ENCODE measurements at regions not wholly inside any gene's neighbourhood (a gene's known extent, or its start where the extent isn't known, plus 50 kb on each side); places are given as distances from the start of the nearest gene placed in this dataset.
"Not testable (repeated sequence)": the region's sequence is repeated elsewhere in the genome, so short reads cannot be mapped to it uniquely, and the experiment has no call there.

GRCh38 chr13:76271728-76272232 is 614.4 kb downstream of the KCTD12 start:
- H3K9ac ChIP-seq (ENCODE audit: low read length), result no peak overlapping the region
- no peak for TF ChIP-seq EZH2phosphoT487 (IDR thresholded peaks at IDR 0.05; ENCODE audit: low read depth)
- TF ChIP-seq, protein P1, sequence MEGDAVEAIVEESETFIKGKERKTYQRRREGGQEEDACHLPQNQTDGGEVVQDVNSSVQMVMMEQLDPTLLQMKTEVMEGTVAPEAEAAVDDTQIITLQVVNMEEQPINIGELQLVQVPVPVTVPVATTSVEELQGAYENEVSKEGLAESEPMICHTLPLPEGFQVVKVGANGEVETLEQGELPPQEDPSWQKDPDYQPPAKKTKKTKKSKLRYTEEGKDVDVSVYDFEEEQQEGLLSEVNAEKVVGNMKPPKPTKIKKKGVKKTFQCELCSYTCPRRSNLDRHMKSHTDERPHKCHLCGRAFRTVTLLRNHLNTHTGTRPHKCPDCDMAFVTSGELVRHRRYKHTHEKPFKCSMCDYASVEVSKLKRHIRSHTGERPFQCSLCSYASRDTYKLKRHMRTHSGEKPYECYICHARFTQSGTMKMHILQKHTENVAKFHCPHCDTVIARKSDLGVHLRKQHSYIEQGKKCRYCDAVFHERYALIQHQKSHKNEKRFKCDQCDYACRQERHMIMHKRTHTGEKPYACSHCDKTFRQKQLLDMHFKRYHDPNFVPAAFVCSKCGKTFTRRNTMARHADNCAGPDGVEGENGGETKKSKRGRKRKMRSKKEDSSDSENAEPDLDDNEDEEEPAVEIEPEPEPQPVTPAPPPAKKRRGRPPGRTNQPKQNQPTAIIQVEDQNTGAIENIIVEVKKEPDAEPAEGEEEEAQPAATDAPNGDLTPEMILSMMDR (IDR thresholded peaks at IDR 0.05; ENCODE audit: low read depth, low read length), result no peak
- peaks cover 3% of the 10 kb centered on the region; the same call in 1 of the 2 replicates for H3K9me3 ChIP-seq (ENCODE audit: insufficient read depth, low read length)
- no peaks in the 10 kb centered on the region for H3K79me2 ChIP-seq (ENCODE audit: low read length)
- H3K36me3 ChIP-seq (replicated peaks; ENCODE audit: low read depth, low read length), result no peaks in the 10 kb centered on the region
- no peaks in the 10 kb centered on the region for H3K27me3 ChIP-seq (ENCODE audit: low read depth, low read length)
- no peak overlapping the region for H3K4me2 ChIP-seq (ENCODE audit: low read length)
- no peak overlapping the region for H3K27ac ChIP-seq (ENCODE audit: low read length)
- no peaks in the 10 kb centered on the region for H3K4me1 ChIP-seq (ENCODE audit: low read length)
- no peaks in the 10 kb centered on the region for H4K20me1 ChIP-seq (ENCODE audit: insufficient read depth, low read length)
- no peak overlapping the region for H3K4me3 ChIP-seq (ENCODE audit: low read length)
- H2AFZ ChIP-seq (ENCODE audit: low read depth, low read length), result no peak overlapping the region

DNA sequence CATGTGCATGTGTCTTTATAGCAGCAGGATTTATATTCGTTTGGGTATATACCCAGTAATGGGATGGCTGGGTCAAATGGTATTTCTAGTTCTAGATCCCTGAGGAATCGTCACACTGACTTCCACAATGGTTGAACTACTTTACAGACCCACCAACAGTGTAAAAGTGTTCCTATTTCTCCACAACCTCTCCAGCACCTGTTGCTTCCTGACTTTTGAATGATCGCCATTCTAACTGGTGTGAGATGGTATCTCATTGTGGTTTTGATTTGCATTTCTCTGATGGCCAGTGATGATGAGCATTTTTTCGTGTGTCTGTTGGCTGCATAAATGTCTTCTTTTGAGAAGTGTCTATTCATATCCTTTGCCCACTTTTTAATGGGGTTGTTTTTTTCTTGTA is 617.9 kb downstream of the KCTD12 start:
- H3K9me3 ChIP-seq (ENCODE audit: insufficient read depth, low read length); H3K27me3 ChIP-seq (ENCODE audit: low read depth, low read length); H3K4me3 ChIP-seq (ENCODE audit: low read length); H3K4me2 ChIP-seq (ENCODE audit: low read length); H4K20me1 ChIP-seq (ENCODE audit: insufficient read depth, low read length); H3K79me2 ChIP-seq (ENCODE audit: low read length); H2AFZ ChIP-seq (ENCODE audit: low read depth, low read length); H3K27ac ChIP-seq (ENCODE audit: low read length); H3K4me1 ChIP-seq (ENCODE audit: low read length); H3K9ac ChIP-seq (ENCODE audit: low read length); H3K36me3 ChIP-seq (replicated peaks; ENCODE audit: low read depth, low read length): not testable (repeated sequence)

DNA sequence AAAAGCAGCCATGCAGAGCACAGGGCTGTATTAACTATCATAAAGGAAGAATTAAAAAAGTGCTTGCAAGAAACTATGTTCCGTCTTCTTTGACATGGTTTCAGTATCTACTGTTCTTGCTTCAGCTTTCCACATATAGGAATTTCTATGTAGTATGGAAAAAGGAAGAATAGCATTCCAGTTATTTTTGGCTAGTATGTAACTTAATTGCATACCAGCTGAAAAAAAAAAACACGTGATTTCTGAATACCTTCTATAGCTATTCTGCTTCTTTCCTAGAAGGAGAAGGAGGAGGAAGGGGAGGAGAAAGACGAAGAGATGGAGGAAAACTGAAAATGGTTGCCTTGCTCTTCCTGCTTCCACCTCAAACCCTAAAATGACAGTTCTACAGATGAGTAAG is 619.0 kb downstream of the KCTD12 start:
- Histone ChIP-seq H3K9ac (ENCODE audit: low read length) (no peak overlapping the region), H2AFZ (ENCODE audit: low read depth, low read length) (no peak overlapping the region), H3K27me3 (ENCODE audit: low read depth, low read length) (no peaks in the 10 kb centered on the region), H3K4me3 (ENCODE audit: low read length) (no peak overlapping the region), H4K20me1 (ENCODE audit: insufficient read depth, low read length) (no peaks in the 10 kb centered on the region), H3K36me3 (replicated peaks; ENCODE audit: low read depth, low read length) (no peaks in the 10 kb centered on the region), H3K4me2 (ENCODE audit: low read length) (no peak overlapping the region), H3K79me2 (ENCODE audit: low read length) (no peaks in the 10 kb centered on the region), H3K9me3 (ENCODE audit: insufficient read depth, low read length) (no peaks in the 10 kb centered on the region), H3K27ac (ENCODE audit: low read length) (no peak overlapping the region), H3K4me1 (ENCODE audit: low read length) (no peaks in the 10 kb centered on the region)
- TF ChIP-seq, protein P1 (IDR thresholded peaks at IDR 0.05; ENCODE audit: low read depth, low read length), result no peak
- TF ChIP-seq EZH2phosphoT487 (IDR thresholded peaks at IDR 0.05; ENCODE audit: low read depth), result no peak

DNA sequence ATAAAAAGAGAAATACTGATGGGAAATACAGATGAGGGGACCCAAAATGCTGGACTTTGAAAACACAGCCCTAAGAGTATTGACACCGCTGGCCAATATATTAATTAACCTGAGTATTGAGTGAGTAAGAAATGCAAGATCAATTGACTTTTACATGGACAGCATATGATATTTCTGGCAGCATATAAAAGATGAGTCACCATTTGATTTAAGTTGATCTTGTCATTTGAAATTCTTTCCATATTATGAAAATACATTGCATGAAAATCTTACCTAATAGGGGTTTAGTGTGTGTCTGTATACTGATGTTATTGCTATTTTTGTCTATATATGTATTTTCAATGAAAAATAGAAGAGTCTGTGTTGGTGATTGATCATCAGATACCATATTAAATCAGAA is 619.6 kb downstream of the KCTD12 start:
- Histone ChIP-seq H3K27me3 (ENCODE audit: low read depth, low read length) (no peaks in the 10 kb centered on the region), H3K4me2 (ENCODE audit: low read length) (no peak overlapping the region), H4K20me1 (ENCODE audit: insufficient read depth, low read length) (no peaks in the 10 kb centered on the region), H3K27ac (ENCODE audit: low read length) (no peak overlapping the region), H3K4me3 (ENCODE audit: low read length) (no peak overlapping the region), H3K4me1 (ENCODE audit: low read length) (no peaks in the 10 kb centered on the region), H3K9me3 (ENCODE audit: insufficient read depth, low read length) (no peaks in the 10 kb centered on the region), H3K79me2 (ENCODE audit: low read length) (no peaks in the 10 kb centered on the region), H3K36me3 (replicated peaks; ENCODE audit: low read depth, low read length) (no peaks in the 10 kb centered on the region), H3K9ac (ENCODE audit: low read length) (no peak overlapping the region), H2AFZ (ENCODE audit: low read depth, low read length) (no peak overlapping the region)
- no peak for TF ChIP-seq EZH2phosphoT487 (IDR thresholded peaks at IDR 0.05; ENCODE audit: low read depth)
- TF ChIP-seq, protein P1 (IDR thresholded peaks at IDR 0.05; ENCODE audit: low read depth, low read length), result no peak

DNA sequence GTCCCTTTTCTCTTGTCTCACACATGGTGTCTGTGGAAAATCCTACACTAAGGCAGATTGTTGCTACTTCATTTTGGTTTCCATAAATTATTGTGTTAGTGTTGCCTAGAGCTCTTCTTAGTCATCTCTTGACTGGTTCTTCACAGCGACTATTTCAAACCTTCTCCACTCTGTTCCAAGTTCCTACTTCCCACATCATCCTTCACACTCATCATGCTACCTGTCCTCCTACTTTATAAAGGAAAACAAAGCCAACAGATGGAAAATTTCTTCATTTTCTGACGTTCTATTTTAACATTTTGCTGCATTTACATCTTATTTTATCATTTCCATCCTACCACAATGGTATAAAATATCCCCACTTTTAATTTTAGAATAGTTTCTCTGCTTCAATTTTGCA is 614.1 kb downstream of the LMO7 start:
- Histone ChIP-seq H3K27me3 (ENCODE audit: low read depth, low read length) (no peaks in the 10 kb centered on the region), H3K36me3 (replicated peaks; ENCODE audit: low read depth, low read length) (no peaks in the 10 kb centered on the region), H2AFZ (ENCODE audit: low read depth, low read length) (no peak overlapping the region), H3K9ac (ENCODE audit: low read length) (no peak overlapping the region), H3K4me3 (ENCODE audit: low read length) (no peak overlapping the region), H3K4me2 (ENCODE audit: low read length) (no peak overlapping the region), H3K79me2 (ENCODE audit: low read length) (no peaks in the 10 kb centered on the region), H3K9me3 (ENCODE audit: insufficient read depth, low read length) (no peaks in the 10 kb centered on the region; the same call in 1 of the 2 replicates), H4K20me1 (ENCODE audit: insufficient read depth, low read length) (no peaks in the 10 kb centered on the region), H3K4me1 (ENCODE audit: low read length) (no peaks in the 10 kb centered on the region), H3K27ac (ENCODE audit: low read length) (no peak overlapping the region)
- TF ChIP-seq, protein P1 (IDR thresholded peaks at IDR 0.05; ENCODE audit: low read depth, low read length), result no peak
- no peak for TF ChIP-seq EZH2phosphoT487 (IDR thresholded peaks at IDR 0.05; ENCODE audit: low read depth)
